Liver (tissue), 6 donors: ENCODE measurements at regions not wholly inside any gene's neighbourhood (a gene's known extent, or its start where the extent isn't known, plus 50 kb on each side); places are given as distances from the start of the nearest gene placed in this dataset.
"Not testable (repeated sequence)": the region's sequence is repeated elsewhere in the genome, so short reads cannot be mapped to it uniquely, and the experiment has no call there.

Source experiments
- DNase-seq: peaks from one replicate; pipeline ENCODE4 v3.0.0-alpha.2; 2017; ENCODE audit warnings: low spot score
- H3K27ac ChIP-seq, 2 donors: one replicate each; pipeline ENCODE4 v1.7.0; 2013; ENCODE audit warnings: inconsistent platforms in 2 of 2, low read length in 2 of 2, control low read depth in 1 of 2, low read depth in 1 of 2, mild to moderate bottlenecking in 1 of 2
- H3K27me3 ChIP-seq, 4 donors: one replicate each; pipeline versions ENCODE4 v1.6.1 to v1.7.0; 2013; ENCODE audit warnings: low read length in 3 of 4, inconsistent platforms in 1 of 4, mild to moderate bottlenecking in 1 of 4, moderate library complexity in 1 of 4; ENCODE audit not compliant: control insufficient read depth in 4 of 4, insufficient read depth in 4 of 4
- H3K36me3 ChIP-seq, 4 donors: one replicate each; pipeline versions ENCODE4 v1.6.1 to v1.7.0; 2013; ENCODE audit warnings: low read length in 3 of 4, mild to moderate bottlenecking in 3 of 4, low read depth in 1 of 4, moderate library complexity in 1 of 4; ENCODE audit not compliant: control insufficient read depth in 4 of 4, insufficient read depth in 3 of 4
- H3K4me1 ChIP-seq, 4 donors: one replicate each; pipeline versions ENCODE4 v1.6.1 to v1.7.0; 2013; ENCODE audit warnings: low read length in 3 of 4, mild to moderate bottlenecking in 3 of 4, moderate library complexity in 1 of 4; ENCODE audit not compliant: control insufficient read depth in 4 of 4, insufficient read depth in 4 of 4
- H3K4me3 ChIP-seq, 3 donors: one replicate each; pipeline versions ENCODE4 v1.6.1 to v1.7.0; 2013; ENCODE audit warnings: low read length in 3 of 3, control low read depth in 1 of 3, low read depth in 1 of 3, mild to moderate bottlenecking in 1 of 3
- H3K9ac ChIP-seq, 2 donors: one replicate each; pipeline ENCODE4 v1.7.0; 2013; ENCODE audit warnings: low read length in 2 of 2, mild to moderate bottlenecking in 2 of 2, moderate library complexity in 2 of 2, control low read depth in 1 of 2, low read depth in 1 of 2
- H3K9me3 ChIP-seq, 4 donors: one replicate each; pipeline versions ENCODE4 v1.6.1 to v1.7.0; 2013; ENCODE audit warnings: low read length in 3 of 4; ENCODE audit not compliant: control insufficient read depth in 4 of 4
- YY1 ChIP-seq: IDR thresholded peaks from 2 replicates; pipeline ENCODE4 v1.6.1; 2016; ENCODE audit warnings: antibody characterized with exemption, mild to moderate bottlenecking
- WGBS: extraction: QIAGEN DNeasy Blood & Tissue Kit; methylation state at CpG from one replicate; pipeline ENCODE4 v1.1.7; 2013; 5-methylcytosine and 5-hydroxymethylcytosine counted together
- donor health status: healthy.
- donor health status: healthy.
- donor health status: healthy.

DNA sequence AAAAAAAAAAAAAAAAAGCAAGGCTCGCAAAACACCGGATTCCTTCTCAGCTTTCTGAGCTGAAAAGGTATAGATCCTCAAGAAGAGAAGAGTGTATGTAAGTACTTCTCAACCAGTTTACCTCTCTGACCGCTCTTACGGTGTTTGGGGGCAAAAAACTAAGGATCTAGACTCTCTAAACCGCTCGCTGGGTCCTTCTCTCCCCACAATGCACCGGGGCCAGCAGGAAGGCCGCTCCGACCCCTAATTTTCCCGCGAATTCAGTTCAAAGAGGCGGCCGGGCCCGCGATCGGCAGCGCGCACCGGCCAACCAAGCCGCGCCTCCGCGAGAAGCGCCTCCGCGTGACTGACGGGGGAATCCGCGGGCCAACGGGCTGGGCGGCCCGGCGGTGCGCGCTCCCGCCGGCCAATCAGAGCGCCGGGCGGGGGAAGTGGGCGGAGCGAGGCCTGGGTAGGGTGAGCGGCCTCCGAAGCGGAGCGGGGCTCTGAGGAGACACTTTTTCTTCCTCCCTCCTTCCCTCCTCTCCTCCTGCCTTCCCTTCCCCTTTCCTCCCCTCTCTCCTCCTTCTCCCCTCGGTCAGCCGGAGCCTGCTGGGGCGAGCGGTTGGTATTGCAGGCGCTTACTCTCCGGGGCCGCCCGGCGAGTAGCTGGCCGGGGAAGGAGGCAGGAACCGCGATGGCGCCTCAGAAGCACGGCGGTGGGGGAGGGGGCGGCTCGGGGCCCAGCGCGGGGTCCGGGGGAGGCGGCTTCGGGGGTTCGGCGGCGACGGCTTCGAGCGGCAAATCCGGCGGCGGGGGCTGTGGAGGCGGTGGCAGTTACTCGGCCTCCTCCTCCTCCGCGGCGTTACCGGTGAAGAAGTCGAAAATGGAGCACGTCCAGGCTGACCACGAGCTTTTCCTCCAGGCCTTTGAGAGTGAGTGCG is 93.0 kb downstream of the CRLF3 start:
- H3K9me3 ChIP-seq, H3K4me1 ChIP-seq: not testable (repeated sequence)
- peak overlapping the region; percentile 69 to 70 for H3K27ac ChIP-seq

GRCh38 chr17:30730837-30731209 is 93.7 kb downstream of the CRLF3 start:
- not testable (repeated sequence) for H3K36me3 ChIP-seq, H3K27ac ChIP-seq, H3K9me3 ChIP-seq, H3K4me1 ChIP-seq, H3K27me3 ChIP-seq, DNase-seq
- Histone ChIP-seq H3K4me3 (peak overlapping the region in 2 of 3 donors; percentile 47 to 49), H3K9ac (peak overlapping the region in 1 of 2 donors; percentile 27)
- 34% methylated on average over 17 of the region's 17 CpGs for WGBS

More for the DNA sequence above, 93.0 kb downstream of the CRLF3 start:
- DNase-seq, result peak; percentile 87
- Histone ChIP-seq H3K4me3 (peak overlapping the region; percentile 59 to 78 (median 72)), H3K9ac (peak overlapping the region in 1 of 2 donors; percentile 47)
- not testable (repeated sequence) for H3K27me3 ChIP-seq, H3K36me3 ChIP-seq
- under 1% methylated on average over 87 of the region's 87 CpGs for WGBS
- TF ChIP-seq YY1, result peak; percentile 29

DNA sequence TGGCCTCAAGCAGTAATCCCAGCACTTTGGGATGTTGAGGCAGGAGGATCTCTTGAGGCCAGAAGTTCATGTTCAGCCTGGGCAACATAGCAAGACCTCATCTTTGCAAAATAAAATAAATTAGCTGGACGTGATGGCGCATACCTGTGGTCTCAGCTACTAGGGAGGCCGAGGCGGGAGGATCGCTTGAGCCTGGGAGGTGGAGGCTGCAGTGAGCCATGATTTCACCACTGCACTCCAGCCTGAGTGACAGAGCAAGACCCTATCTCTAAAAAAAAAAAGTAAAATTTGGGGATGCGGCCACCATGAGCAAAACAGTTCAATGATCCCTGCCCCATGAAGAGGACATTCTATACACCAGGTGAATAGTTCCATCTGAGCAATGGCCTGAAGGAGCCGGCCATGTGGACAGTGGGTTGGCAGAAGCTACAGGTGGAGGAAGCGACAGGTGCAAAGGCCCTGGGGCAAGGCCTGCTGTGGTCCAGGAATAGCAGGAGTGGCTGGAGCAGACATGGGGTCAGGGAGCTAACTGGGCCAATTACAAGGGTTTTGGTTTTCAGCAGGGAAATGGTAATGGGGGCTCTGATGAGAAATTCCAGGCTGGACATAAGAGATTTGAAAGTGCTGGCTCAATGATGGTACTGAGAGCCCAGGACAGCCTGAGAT is 94.2 kb downstream of the CRLF3 start:
- H3K4me3 ChIP-seq, H3K36me3 ChIP-seq, DNase-seq, H3K9me3 ChIP-seq, H3K27ac ChIP-seq, H3K27me3 ChIP-seq, H3K9ac ChIP-seq, H3K4me1 ChIP-seq: not testable (repeated sequence)
- WGBS, result 97% methylated on average over 8 of the region's 8 CpGs

DNA sequence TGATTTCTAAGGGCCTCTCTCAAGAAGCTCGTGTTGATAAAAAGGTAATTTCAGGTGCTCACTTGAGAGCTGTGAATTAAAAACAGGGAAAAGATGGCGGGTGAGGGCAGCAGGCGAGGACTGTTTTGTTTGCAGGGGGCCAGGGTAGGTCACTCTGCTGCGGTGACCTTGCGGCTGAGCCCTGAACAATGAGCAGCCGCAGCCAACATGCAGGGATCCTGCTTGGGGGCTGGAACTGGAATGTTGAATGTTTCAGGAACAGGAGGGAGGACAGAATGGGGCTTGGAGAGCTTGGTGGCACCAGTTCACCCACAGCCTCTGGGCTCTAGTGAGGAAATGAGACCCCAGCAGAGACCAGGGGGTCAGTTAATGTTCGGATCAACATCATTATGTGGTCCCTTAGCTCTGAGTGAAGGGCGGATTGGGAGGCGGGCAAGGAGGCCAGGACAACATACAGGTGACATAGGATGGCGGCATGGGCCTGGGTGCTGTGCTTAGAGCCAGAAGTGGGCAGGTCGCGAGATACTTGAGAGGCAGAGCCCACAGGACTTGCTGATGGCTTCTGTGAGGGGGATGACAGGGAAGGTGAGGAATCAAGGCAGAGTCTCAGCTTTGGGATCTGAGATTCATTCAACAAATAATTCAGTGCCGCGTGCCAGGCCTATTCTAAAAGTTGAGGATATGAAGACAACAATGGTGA is 94.9 kb downstream of the CRLF3 start:
- H3K36me3 ChIP-seq, H3K4me3 ChIP-seq, H3K4me1 ChIP-seq, H3K9me3 ChIP-seq, H3K9ac ChIP-seq, H3K27me3 ChIP-seq, DNase-seq, H3K27ac ChIP-seq: not testable (repeated sequence)
- WGBS, result 91% methylated on average over 14 of the region's 14 CpGs

DNA sequence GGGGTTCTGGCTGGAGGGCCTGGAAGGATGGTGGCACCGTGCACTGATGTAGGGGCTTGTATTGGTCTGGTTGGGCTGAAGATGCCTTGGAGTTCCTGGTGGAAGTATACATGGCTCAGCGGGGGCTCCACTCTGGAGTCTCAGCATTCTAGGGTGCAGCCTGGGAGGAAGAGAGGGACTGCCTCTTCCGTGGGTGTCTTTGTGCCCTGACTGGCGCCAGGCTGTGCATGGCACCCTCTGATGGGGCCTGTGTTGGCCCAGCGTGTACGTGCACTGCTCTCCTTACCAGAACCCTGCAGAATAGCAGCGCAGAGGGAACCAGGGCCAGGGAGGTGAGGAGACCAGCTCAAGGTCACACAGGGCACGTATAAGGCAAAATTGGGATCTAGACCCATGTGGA is 97.0 kb downstream of the CRLF3 start:
- not testable (repeated sequence) for H3K27me3 ChIP-seq, H3K9ac ChIP-seq, H3K36me3 ChIP-seq, H3K9me3 ChIP-seq, H3K4me1 ChIP-seq, H3K27ac ChIP-seq, H3K4me3 ChIP-seq, DNase-seq
- 91% methylated on average over 8 of the region's 8 CpGs for WGBS

DNA sequence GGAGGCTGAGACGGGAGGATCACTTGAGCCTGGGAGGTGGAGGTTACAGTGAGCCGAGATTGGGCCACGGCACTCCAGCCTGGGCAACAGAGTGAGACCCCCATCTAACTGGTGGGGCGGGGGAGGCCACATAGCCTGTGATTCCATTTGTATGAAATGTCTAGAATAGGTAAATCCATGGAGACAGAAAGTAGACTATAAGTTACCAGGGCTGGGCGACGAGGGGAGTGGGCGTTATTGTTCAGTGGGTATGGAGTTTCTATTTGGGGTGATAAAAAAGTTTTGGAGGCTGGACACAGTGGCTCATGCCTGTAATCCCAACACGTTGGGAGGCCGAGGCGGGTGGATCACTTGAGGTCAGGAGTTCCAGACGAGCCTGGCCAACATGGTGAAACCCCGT is 97.8 kb downstream of the CRLF3 start:
- not testable (repeated sequence) for H3K9ac ChIP-seq, H3K27me3 ChIP-seq, H3K9me3 ChIP-seq, H3K27ac ChIP-seq, DNase-seq, H3K4me1 ChIP-seq, H3K4me3 ChIP-seq, H3K36me3 ChIP-seq
- WGBS, result 93% methylated on average over 12 of the region's 12 CpGs

- not testable (repeated sequence) for H3K27me3 ChIP-seq, H3K9ac ChIP-seq, H3K27ac ChIP-seq, DNase-seq, H3K36me3 ChIP-seq, H3K9me3 ChIP-seq, H3K4me1 ChIP-seq, H3K4me3 ChIP-seq
- 95% methylated on average over 9 of the region's 9 CpGs for WGBS
Observed at GRCh38 chr17:30726310-30726709, 98.2 kb downstream of the CRLF3 start.

DNA sequence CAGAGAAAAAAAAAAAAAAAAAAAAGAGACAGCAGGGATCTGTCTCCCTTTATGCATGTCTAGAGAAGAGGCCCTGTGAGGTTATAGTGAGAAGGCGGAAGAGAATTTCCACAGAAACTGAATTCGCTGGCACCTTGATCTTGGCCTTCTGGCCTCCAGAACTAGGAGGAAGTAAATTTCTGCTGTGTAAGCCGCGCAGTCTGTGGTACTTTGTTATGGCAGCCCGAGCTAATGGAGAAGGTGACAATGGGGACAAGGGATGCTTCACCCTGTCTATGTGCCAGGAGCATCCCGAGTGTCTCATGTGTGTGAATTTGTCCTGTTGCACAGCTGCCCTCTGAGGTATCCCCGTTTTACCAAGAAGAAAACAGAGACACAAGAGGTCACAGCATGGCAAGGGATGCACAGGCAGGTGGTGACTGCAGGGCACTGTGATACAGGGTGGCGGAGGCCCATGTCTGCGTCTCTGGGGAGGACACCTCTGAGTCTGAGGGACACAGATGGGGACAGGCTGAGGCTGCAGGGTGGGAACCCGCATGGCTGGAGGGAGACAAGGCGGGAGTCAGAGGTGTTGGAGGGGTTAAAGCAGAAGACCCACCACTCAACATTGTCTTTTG is 100.3 kb downstream of the CRLF3 start:
- not testable (repeated sequence) for H3K9ac ChIP-seq, H3K4me3 ChIP-seq, H3K4me1 ChIP-seq, H3K36me3 ChIP-seq, H3K27ac ChIP-seq, H3K9me3 ChIP-seq, DNase-seq, H3K27me3 ChIP-seq
- 91% methylated on average over 11 of the region's 11 CpGs for WGBS
